Neural crest cell (in vitro differentiated cells): ENCODE measurements at regions not wholly inside any gene's neighbourhood (a gene's known extent, or its start where the extent isn't known, plus 50 kb on each side); places are given as distances from the start of the nearest gene placed in this dataset.

Source experiments
- DNase-seq: peaks from one replicate; pipeline ENCODE4 v3.0.0; 2021; ENCODE audit warnings: low read depth, mixed read lengths, low spot score
- H3K27ac Mint-ChIP-seq: one replicate; pipeline ENCODE4 v1.8.0; 2021; ENCODE audit warnings: mild to moderate bottlenecking, mixed read lengths; ENCODE audit not compliant: unreplicated experiment
- H3K27me3 Mint-ChIP-seq: 2 replicates; pipeline ENCODE4 v1.8.0; 2021; ENCODE audit warnings: low read depth, mild to moderate bottlenecking, mixed read lengths
- H3K36me3 Mint-ChIP-seq: 2 replicates; pipeline ENCODE4 v1.8.0; 2021; ENCODE audit warnings: low read depth, mild to moderate bottlenecking, mixed read lengths
- H3K4me1 Mint-ChIP-seq: 2 replicates; pipeline ENCODE4 v1.8.0; 2021; ENCODE audit warnings: mixed read lengths
- H3K4me3 Mint-ChIP-seq: one replicate; pipeline ENCODE4 v1.8.0; 2021; ENCODE audit warnings: mild to moderate bottlenecking, mixed read lengths
- H3K9me3 Mint-ChIP-seq: 2 replicates; pipeline ENCODE4 v1.8.0; 2021; ENCODE audit warnings: mixed read lengths
- CTCF ChIP-seq: fragments of 200-600 bp; sonication (generic); conservative IDR thresholded peaks from 2 replicates; pipeline ENCODE4 v1.5.0; 2021; ENCODE audit warnings: antibody characterized with exemption, mild to moderate bottlenecking

- no peak overlapping the region for H3K27ac Mint-ChIP-seq
- DNase-seq: no peak
- H3K36me3 Mint-ChIP-seq: no peaks in the 10 kb centered on the region
- H3K4me3 Mint-ChIP-seq: no peak overlapping the region
- TF ChIP-seq CTCF: no peak
- peaks cover 33% of the 10 kb centered on the region for H3K4me1 Mint-ChIP-seq
- H3K27me3 Mint-ChIP-seq: no peaks in the 10 kb centered on the region
- peaks cover 6% of the 10 kb centered on the region for H3K9me3 Mint-ChIP-seq
These were observed 214.4 kb upstream of the HS6ST1 start for GRCh38 chr2:128533101-128533500.

GRCh38 chr2:128534688-128535392, 216.2 kb upstream of the HS6ST1 start:
- H3K27me3 Mint-ChIP-seq: no peaks in the 10 kb centered on the region
- no peak for DNase-seq
- no peak for TF ChIP-seq CTCF
- peaks cover 34% of the 10 kb centered on the region for H3K4me1 Mint-ChIP-seq
- no peak overlapping the region for H3K27ac Mint-ChIP-seq
- no peak overlapping the region for H3K4me3 Mint-ChIP-seq
- peaks cover 6% of the 10 kb centered on the region for H3K9me3 Mint-ChIP-seq
- no peaks in the 10 kb centered on the region for H3K36me3 Mint-ChIP-seq

- Mint-ChIP-seq H3K4me1 (peaks cover 34% of the 10 kb centered on the region), H3K27ac (no peak overlapping the region), H3K4me3 (no peak overlapping the region), H3K9me3 (peaks cover 6% of the 10 kb centered on the region), H3K27me3 (no peaks in the 10 kb centered on the region), H3K36me3 (no peaks in the 10 kb centered on the region)
- no peak for TF ChIP-seq CTCF
- DNase-seq: no peak
These were observed 217.3 kb upstream of the HS6ST1 start for GRCh38 chr2:128535953-128536352.

- no peak for DNase-seq
- peak overlapping the region; percentile 39 for H3K4me3 Mint-ChIP-seq
- H3K36me3 Mint-ChIP-seq: no peaks in the 10 kb centered on the region
These were observed 218.4 kb upstream of the HS6ST1 start for GRCh38 chr2:128536925-128537620.

GRCh38 chr2:128537646-128538045, 219.0 kb upstream of the HS6ST1 start:
- H3K36me3 Mint-ChIP-seq: no peaks in the 10 kb centered on the region
- H3K4me3 Mint-ChIP-seq: no peak overlapping the region
- H3K27me3 Mint-ChIP-seq: no peaks in the 10 kb centered on the region
- peaks cover 6% of the 10 kb centered on the region for H3K9me3 Mint-ChIP-seq
- H3K4me1 Mint-ChIP-seq: peaks cover 34% of the 10 kb centered on the region
- DNase-seq: no peak
- H3K27ac Mint-ChIP-seq: no peak overlapping the region
- no peak for TF ChIP-seq CTCF

More at GRCh38 chr2:128536925-128537620, 218.4 kb upstream of the HS6ST1 start:
- Mint-ChIP-seq H3K27ac (peak overlapping the region; percentile 96), H3K4me1 (peaks cover 34% of the 10 kb centered on the region), H3K27me3 (no peaks in the 10 kb centered on the region), H3K9me3 (peaks cover 6% of the 10 kb centered on the region)
- no peak for TF ChIP-seq CTCF
